GM12878 (cell line): ENCODE measurements at regions not wholly inside any gene's neighbourhood (a gene's known extent, or its start where the extent isn't known, plus 50 kb on each side); places are given as distances from the start of the nearest gene placed in this dataset.

Experiments used
- CTCF ChIP-seq, 3 experiments: IDR thresholded peaks in 2 of 3; conservative IDR thresholded peaks in 1 of 3; 2 replicates each; pipeline ENCODE4 v1.5.1; 2011; ENCODE audit warnings: low read depth in 3 of 3, low read length in 3 of 3, mild to moderate bottlenecking in 3 of 3, control low read depth in 2 of 3, moderate library complexity in 2 of 3, inconsistent platforms in 1 of 3, mixed read lengths in 1 of 3; ENCODE audit not compliant: control insufficient read depth in 2 of 3, insufficient read depth in 1 of 3; ENCODE audit errors: extremely low read depth in 1 of 3
- HCFC1 ChIP-seq: fragments of 150-350 bp; IDR thresholded peaks from 2 replicates; pipeline ENCODE4 v1.6.1; 2014; ENCODE audit warnings: low read length
- MXI1 ChIP-seq: fragments of 150-350 bp; IDR thresholded peaks from 2 replicates; pipeline ENCODE4 v1.6.1; 2011; ENCODE audit warnings: low read depth, mild to moderate bottlenecking, inconsistent platforms, low read length, improper control_type of control experiment
- MYC ChIP-seq: IDR thresholded peaks from 2 replicates; pipeline ENCODE4 v1.6.1; 2011; ENCODE audit warnings: mild to moderate bottlenecking, low read length, moderate library complexity, inconsistent platforms; ENCODE audit not compliant: insufficient read depth, insufficient replicate concordance, insufficient read length, severe bottlenecking
- TBL1XR1 ChIP-seq: IDR thresholded peaks from 2 replicates; pipeline ENCODE4 v1.6.1; 2012; ENCODE audit warnings: low read depth, low read length, improper control_type of control experiment
- TF ChIP-seq, protein P1 (sequence below): fragments of 450-650 bp; IDR thresholded peaks from 2 replicates; pipeline ENCODE4 v1.6.1; 2017; ENCODE audit warnings: borderline replicate concordance
- TF ChIP-seq, protein P2 (sequence below): IDR thresholded peaks from 2 replicates; pipeline ENCODE4 v1.6.1; 2012; ENCODE audit warnings: mild to moderate bottlenecking, low read depth, low read length

GRCh38 chr2:128813352-128814034, 494.8 kb upstream of the HS6ST1 start:
- TF ChIP-seq MXI1, result no peak
- no peak for TF ChIP-seq TBL1XR1
- no peak for TF ChIP-seq MYC
- TF ChIP-seq HCFC1, result no peak
- TF ChIP-seq, protein P1, sequence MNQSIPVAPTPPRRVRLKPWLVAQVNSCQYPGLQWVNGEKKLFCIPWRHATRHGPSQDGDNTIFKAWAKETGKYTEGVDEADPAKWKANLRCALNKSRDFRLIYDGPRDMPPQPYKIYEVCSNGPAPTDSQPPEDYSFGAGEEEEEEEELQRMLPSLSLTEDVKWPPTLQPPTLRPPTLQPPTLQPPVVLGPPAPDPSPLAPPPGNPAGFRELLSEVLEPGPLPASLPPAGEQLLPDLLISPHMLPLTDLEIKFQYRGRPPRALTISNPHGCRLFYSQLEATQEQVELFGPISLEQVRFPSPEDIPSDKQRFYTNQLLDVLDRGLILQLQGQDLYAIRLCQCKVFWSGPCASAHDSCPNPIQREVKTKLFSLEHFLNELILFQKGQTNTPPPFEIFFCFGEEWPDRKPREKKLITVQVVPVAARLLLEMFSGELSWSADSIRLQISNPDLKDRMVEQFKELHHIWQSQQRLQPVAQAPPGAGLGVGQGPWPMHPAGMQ, result no peak
- TF ChIP-seq, protein P2, sequence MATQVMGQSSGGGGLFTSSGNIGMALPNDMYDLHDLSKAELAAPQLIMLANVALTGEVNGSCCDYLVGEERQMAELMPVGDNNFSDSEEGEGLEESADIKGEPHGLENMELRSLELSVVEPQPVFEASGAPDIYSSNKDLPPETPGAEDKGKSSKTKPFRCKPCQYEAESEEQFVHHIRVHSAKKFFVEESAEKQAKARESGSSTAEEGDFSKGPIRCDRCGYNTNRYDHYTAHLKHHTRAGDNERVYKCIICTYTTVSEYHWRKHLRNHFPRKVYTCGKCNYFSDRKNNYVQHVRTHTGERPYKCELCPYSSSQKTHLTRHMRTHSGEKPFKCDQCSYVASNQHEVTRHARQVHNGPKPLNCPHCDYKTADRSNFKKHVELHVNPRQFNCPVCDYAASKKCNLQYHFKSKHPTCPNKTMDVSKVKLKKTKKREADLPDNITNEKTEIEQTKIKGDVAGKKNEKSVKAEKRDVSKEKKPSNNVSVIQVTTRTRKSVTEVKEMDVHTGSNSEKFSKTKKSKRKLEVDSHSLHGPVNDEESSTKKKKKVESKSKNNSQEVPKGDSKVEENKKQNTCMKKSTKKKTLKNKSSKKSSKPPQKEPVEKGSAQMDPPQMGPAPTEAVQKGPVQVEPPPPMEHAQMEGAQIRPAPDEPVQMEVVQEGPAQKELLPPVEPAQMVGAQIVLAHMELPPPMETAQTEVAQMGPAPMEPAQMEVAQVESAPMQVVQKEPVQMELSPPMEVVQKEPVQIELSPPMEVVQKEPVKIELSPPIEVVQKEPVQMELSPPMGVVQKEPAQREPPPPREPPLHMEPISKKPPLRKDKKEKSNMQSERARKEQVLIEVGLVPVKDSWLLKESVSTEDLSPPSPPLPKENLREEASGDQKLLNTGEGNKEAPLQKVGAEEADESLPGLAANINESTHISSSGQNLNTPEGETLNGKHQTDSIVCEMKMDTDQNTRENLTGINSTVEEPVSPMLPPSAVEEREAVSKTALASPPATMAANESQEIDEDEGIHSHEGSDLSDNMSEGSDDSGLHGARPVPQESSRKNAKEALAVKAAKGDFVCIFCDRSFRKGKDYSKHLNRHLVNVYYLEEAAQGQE, result no peak
- no peak for TF ChIP-seq CTCF (IDR thresholded peaks at IDR 0.05 in 2 of 3, conservative IDR thresholded peaks at IDR 0.05 in 1 of 3; ENCODE audit: control insufficient read depth in 2 of 3, extremely low read depth in 1 of 3, insufficient read depth in 1 of 3, low read depth in 3 of 3, low read length in 3 of 3)
